IMR-90 (cell line): ENCODE measurements at regions not wholly inside any gene's neighbourhood (a gene's known extent, or its start where the extent isn't known, plus 50 kb on each side); places are given as distances from the start of the nearest gene placed in this dataset.

ENCODE experiments used
- ATAC-seq: fragments of 200-7000 bp; cut with Tn5 transposase; 2 replicates; pipeline ENCODE4 v1.9.1; 2020; ENCODE audit warnings: low read depth, mild to moderate bottlenecking, moderate library complexity
- BruUV-seq: library from RNA; stranded (reverse); fragments of 400-500 nt; replicated peaks from 2 replicates; lab custom pipeline; 2021; lab: Mats Ljungman, UMichigan
- CTCF ChIA-PET: fragments of 300-600 bp; formaldehyde crosslinking; extraction: SDS; loops from one replicate; lab custom pipeline; 2021; ENCODE audit warnings: antibody characterized with exemption; lab: Yijun Ruan, JAX
- POLR2A ChIA-PET: fragments of 300-600 bp; sonication (Branson Sonifier 250); formaldehyde crosslinking; loops from one replicate; lab custom pipeline; 2022; ENCODE audit warnings: antibody characterized with exemption; ENCODE audit not compliant: unreplicated experiment; lab: Charles Lee
- DNase-seq: peaks from one replicate; pipeline ENCODE4 v3.0.0; 2013
- H2AFZ ChIP-seq: replicated peaks from 2 replicates; pipeline ENCODE3; 2013; ENCODE audit warnings: low read length, mild to moderate bottlenecking; ENCODE audit not compliant: poor library complexity
- H2AK5ac ChIP-seq: 2 replicates; pipeline ENCODE4 v1.6.1; 2013; ENCODE audit warnings: low read depth, low read length, inconsistent platforms
- H2AK9ac ChIP-seq: replicated peaks from 2 replicates; pipeline ENCODE3; 2013; ENCODE audit warnings: mild to moderate bottlenecking, low read depth, low read length, moderate library complexity; ENCODE audit not compliant: poor library complexity
- H2BK120ac ChIP-seq: 2 replicates; pipeline ENCODE4 v1.6.1; 2013; ENCODE audit warnings: low read depth, low read length, inconsistent platforms
- H2BK15ac ChIP-seq: 3 replicates; pipeline ENCODE4 v1.6.1; 2013; ENCODE audit warnings: low read depth, low read length, inconsistent platforms
- H2BK20ac ChIP-seq: 2 replicates; pipeline ENCODE4 v1.6.1; 2013; ENCODE audit warnings: low read depth, mild to moderate bottlenecking, inconsistent platforms, low read length, moderate library complexity
- H2BK5ac ChIP-seq: 2 replicates; pipeline ENCODE4 v1.6.1; 2013; ENCODE audit warnings: mild to moderate bottlenecking, low read depth, low read length, inconsistent platforms; ENCODE audit not compliant: poor library complexity, severe bottlenecking
- H3K14ac ChIP-seq: replicated peaks from 2 replicates; pipeline ENCODE4 v1.6.1; 2013; ENCODE audit warnings: low read depth, low read length, inconsistent platforms
- H3K18ac ChIP-seq: 2 replicates; pipeline ENCODE4 v1.6.1; 2013; ENCODE audit warnings: low read depth, low read length, control low read depth
- H3K23ac ChIP-seq: 2 replicates; pipeline ENCODE4 v1.6.1; 2013; ENCODE audit warnings: low read depth, low read length, inconsistent platforms
- H3K27ac ChIP-seq: 2 replicates; pipeline ENCODE4 v1.5.1; 2013; ENCODE audit warnings: mild to moderate bottlenecking, control low read depth, low read length; ENCODE audit not compliant: insufficient read depth
- H3K27me3 ChIP-seq: 2 replicates; pipeline ENCODE4 v1.6.1; 2013; ENCODE audit warnings: low read length; ENCODE audit not compliant: control insufficient read depth, insufficient read depth
- H3K36me3 ChIP-seq: 2 replicates; pipeline ENCODE4 v1.6.1; 2013; ENCODE audit warnings: low read length, mixed read lengths; ENCODE audit not compliant: control insufficient read depth, insufficient read depth
- H3K4ac ChIP-seq: 2 replicates; pipeline ENCODE4 v1.6.1; 2013; ENCODE audit warnings: low read depth, low read length, inconsistent platforms
- H3K4me1 ChIP-seq: 2 replicates; pipeline ENCODE4 v1.6.1; 2013; ENCODE audit warnings: low read length, mixed read lengths; ENCODE audit not compliant: control insufficient read depth, insufficient read depth
- H3K4me2 ChIP-seq: 2 replicates; pipeline ENCODE4 v1.6.1; 2013; ENCODE audit warnings: low read depth, mild to moderate bottlenecking, control low read depth, low read length, moderate library complexity
- H3K4me3 ChIP-seq: 2 replicates; pipeline ENCODE4 v1.5.1; 2013; ENCODE audit warnings: low read depth, mild to moderate bottlenecking, control low read depth, low read length, moderate library complexity; ENCODE audit not compliant: insufficient read depth
- H3K56ac ChIP-seq: 2 replicates; pipeline ENCODE4 v1.6.1; 2013; ENCODE audit warnings: low read length, inconsistent platforms; ENCODE audit not compliant: insufficient read depth; ENCODE audit errors: extremely low read depth
- H3K79me1 ChIP-seq, 2 experiments: 2 replicates each; pipeline ENCODE4 v1.6.1; 2013; ENCODE audit warnings: low read length in 2 of 2, inconsistent platforms in 1 of 2, low read depth in 1 of 2
- H3K9ac ChIP-seq: 2 replicates; pipeline ENCODE4 v1.6.1; 2013; ENCODE audit warnings: low read depth, low read length, control low read depth
- H3K9me1 ChIP-seq: 2 replicates; pipeline ENCODE4 v1.6.1; 2013; ENCODE audit warnings: low read length, inconsistent platforms; ENCODE audit not compliant: insufficient read depth
- H3K9me3 ChIP-seq: 2 replicates; pipeline ENCODE4 v1.6.1; 2013; ENCODE audit warnings: low read length; ENCODE audit not compliant: control insufficient read depth, insufficient read depth
- H4K20me1 ChIP-seq: 2 replicates; pipeline ENCODE4 v1.6.1; 2013; ENCODE audit warnings: low read length, inconsistent platforms; ENCODE audit not compliant: insufficient read depth
- H4K5ac ChIP-seq: 2 replicates; pipeline ENCODE4 v1.6.1; 2013; ENCODE audit warnings: mild to moderate bottlenecking, low read depth, low read length, control low read depth
- H4K8ac ChIP-seq, 2 experiments: 2 replicates each; pipeline ENCODE4 v1.6.1; 2013; ENCODE audit warnings: low read depth in 2 of 2, low read length in 2 of 2, control low read depth in 1 of 2, inconsistent platforms in 1 of 2
- H4K91ac ChIP-seq: 2 replicates; pipeline ENCODE4 v1.6.1; 2013; ENCODE audit warnings: low read depth, low read length, inconsistent platforms; ENCODE audit not compliant: insufficient read depth
- POLR2A ChIP-seq: IDR thresholded peaks from 2 replicates; pipeline ENCODE4 v1.6.1; 2012; ENCODE audit warnings: mild to moderate bottlenecking, low read depth, low read length
- RAD21 ChIP-seq: IDR thresholded peaks from 2 replicates; pipeline ENCODE4 v1.6.1; 2012; ENCODE audit warnings: low read length, improper control_type of control experiment
- WGBS, 2 experiments: methylation state at CpG; one replicate each; pipeline versions ENCODE4 v1.1.5 to v1.1.7; 2013; ENCODE audit warnings: missing lambda C conversion rate in 2 of 2; ENCODE audit not compliant: insufficient read length in 1 of 2; ENCODE audit errors: extremely low coverage in 2 of 2; 5-methylcytosine and 5-hydroxymethylcytosine counted together
- dilution Hi-C: fragments of 300-500 bp; cut with HindIII; formaldehyde crosslinking; loops from one replicate; pipeline ENCODE4 v1.14.3; 2018; ENCODE audit warnings: low sequenced_read_pairs; ENCODE audit not compliant: unreplicated experiment
- in situ Hi-C: fragments of 300-500 bp; cut with MboI; formaldehyde crosslinking; loops from 3 replicates; pipeline ENCODE4 v1.14.3; 2019; ENCODE audit warnings: low sequenced_read_pairs, inconsistent platforms, mixed read lengths
- intact Hi-C: fragments of 100-400 bp; cut with micrococcal nuclease; formaldehyde crosslinking; loops from 2 replicates; pipeline ENCODE4 v1.10.0; 2022

GRCh38 chr9:102922526-102922925, 72.6 kb upstream of the CYLC2 start:
- Histone ChIP-seq H2BK15ac (no peak overlapping the region), H2BK20ac (no peak overlapping the region), H3K27ac (no peak overlapping the region), H3K9me3 (peaks cover 2% of the 10 kb centered on the region), H3K18ac (no peak overlapping the region), H2BK5ac (no peak overlapping the region), H2AFZ (no peak overlapping the region), H3K4me1 (no peaks in the 10 kb centered on the region), H3K4ac (no peak overlapping the region), H4K8ac (no peak overlapping the region), H2AK5ac (no peak overlapping the region), H3K23ac (no peak overlapping the region), H4K91ac (no peak overlapping the region), H3K27me3 (no peaks in the 10 kb centered on the region), H3K9ac (no peak overlapping the region), H3K79me1 (no peaks in the 10 kb centered on the region), H3K4me3 (no peak overlapping the region), H3K36me3 (no peaks in the 10 kb centered on the region), H3K9me1 (no peaks in the 10 kb centered on the region), H3K56ac (no peak overlapping the region), H2AK9ac (no peak overlapping the region), H4K5ac (no peak overlapping the region), H3K14ac (no peak overlapping the region), H4K20me1 (no peaks in the 10 kb centered on the region), H3K4me2 (no peak overlapping the region), H2BK120ac (no peak overlapping the region)
- no TSS peak for BruUV-seq
- TF ChIP-seq POLR2A = no peak
- no peak for TF ChIP-seq RAD21
- no peak for DNase-seq
- POLR2A ChIA-PET = no interaction called here
- no peak for ATAC-seq
- dilution Hi-C loops = no loop called here
- in situ Hi-C loops = no loop called here
- intact Hi-C loops = no loop called here
- WGBS, 2 experiments = no CpG with 5 or more reads among the region's 1 CpG
- CTCF ChIA-PET = no interaction called here
